SK-N-MC (cell line): ENCODE measurements at regions not wholly inside any gene's neighbourhood (a gene's known extent, or its start where the extent isn't known, plus 50 kb on each side); places are given as distances from the start of the nearest gene placed in this dataset.

Source experiments
- DNase-seq: peaks from one replicate; pipeline ENCODE4 v3.0.0-alpha.2; 2011; ENCODE audit warnings: low read depth, low spot score
- H3K27ac ChIP-seq: fragments of 200-600 bp; sonication (generic); 2 replicates; pipeline ENCODE4 v1.5.1; 2016; ENCODE audit warnings: mixed run types
- H3K36me3 ChIP-seq: fragments of 200-600 bp; sonication (generic); 2 replicates; pipeline ENCODE4 v1.6.1; 2017; ENCODE audit warnings: antibody characterized with exemption, low read length, mixed read lengths; ENCODE audit not compliant: insufficient read depth
- H3K4me3 ChIP-seq: fragments of 200-600 bp; sonication (generic); 2 replicates; pipeline ENCODE4 v1.5.1; 2016
- H3K9ac ChIP-seq: fragments of 200-600 bp; sonication (generic); 2 replicates; pipeline ENCODE4 v1.8.0; 2017; ENCODE audit warnings: mixed run types, mixed read lengths; ENCODE audit not compliant: insufficient read length
- H3K9me3 ChIP-seq: fragments of 200-600 bp; sonication (generic); 2 replicates; pipeline ENCODE4 v1.6.1; 2017; ENCODE audit warnings: low read depth, mild to moderate bottlenecking, antibody characterized with exemption, low read length, moderate library complexity, mixed read lengths
- EZH2 ChIP-seq: fragments of 200-600 bp; sonication (generic); IDR thresholded peaks from one replicate; pipeline ENCODE4 v1.6.1; 2017; ENCODE audit warnings: antibody characterized with exemption
- FOXP2 ChIP-seq: optimal IDR thresholded peaks from 2 replicates; pipeline ENCODE3; 2011; ENCODE audit warnings: mild to moderate bottlenecking, moderate library complexity; ENCODE audit not compliant: insufficient read depth; ENCODE audit errors: extremely low read length, control extremely low read depth
- POLR2AphosphoS5 ChIP-seq: IDR thresholded peaks from 2 replicates; pipeline ENCODE4 v1.6.1; 2012; ENCODE audit warnings: mild to moderate bottlenecking, low read depth, low read length, borderline replicate concordance

DNA sequence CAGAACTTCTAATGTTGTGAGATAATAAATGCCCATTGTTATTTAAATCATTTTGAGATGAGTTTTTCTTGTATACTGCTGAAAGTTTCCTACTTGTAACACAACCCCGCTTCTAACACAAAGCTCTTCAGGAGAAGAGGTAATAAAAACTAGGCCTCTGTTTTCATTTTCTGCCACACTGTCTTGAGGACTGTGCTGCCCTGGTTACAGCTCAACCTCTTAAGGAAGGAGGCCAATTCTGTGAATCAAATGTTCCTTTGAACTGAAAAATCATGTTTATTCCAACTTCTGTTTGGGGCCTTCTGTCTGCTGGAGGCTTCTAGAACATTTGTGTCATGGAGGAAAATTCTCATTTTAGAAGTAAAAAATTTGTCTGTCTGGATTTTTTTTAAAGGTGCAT is 100.3 kb downstream of the LRIG3 start:
- no peak for TF ChIP-seq POLR2AphosphoS5
- TF ChIP-seq EZH2: no peak
- TF ChIP-seq FOXP2: no peak
- H3K36me3 ChIP-seq: no peaks in the 10 kb centered on the region
- H3K9me3 ChIP-seq: no peaks in the 10 kb centered on the region
- H3K9ac ChIP-seq: peak overlapping the region; percentile 64
- H3K4me3 ChIP-seq: no peak overlapping the region
- DNase-seq: no peak
- peak overlapping the region; percentile 72 for H3K27ac ChIP-seq
